PFSK-1 (cell line): ENCODE measurements at regions not wholly inside any gene's neighbourhood (a gene's known extent, or its start where the extent isn't known, plus 50 kb on each side); places are given as distances from the start of the nearest gene placed in this dataset.
A peak's percentile ranks its signal among the peaks of the same experiment; 100 is the strongest.

Experiments used
- FOXP2 ChIP-seq: optimal IDR thresholded peaks from 2 replicates; pipeline ENCODE3; 2011; ENCODE audit warnings: borderline replicate concordance, control low read depth, inconsistent platforms; ENCODE audit not compliant: insufficient read depth; ENCODE audit errors: extremely low read length, extremely low read depth
- POLR2AphosphoS5 ChIP-seq: IDR thresholded peaks from 2 replicates; pipeline ENCODE4 v1.6.1; 2012; ENCODE audit warnings: low read depth, mild to moderate bottlenecking, control low read depth, low read length, moderate library complexity
- SIN3A ChIP-seq: IDR thresholded peaks from 2 replicates; pipeline ENCODE4 v1.6.1; 2012; ENCODE audit warnings: mild to moderate bottlenecking, low read length, moderate library complexity, borderline replicate concordance; ENCODE audit not compliant: insufficient read depth
- TAF1 ChIP-seq: IDR thresholded peaks from 2 replicates; pipeline ENCODE4 v1.6.1; 2012; ENCODE audit warnings: low read length, control low read depth, borderline replicate concordance; ENCODE audit not compliant: insufficient read depth
- TF ChIP-seq, protein P1 (sequence below), 2 experiments: IDR thresholded peaks; 2 replicates each; pipeline versions ENCODE4 v1.6.1 to v1.8.0; 2011 to 2012; ENCODE audit warnings: low read depth in 2 of 2, low read length in 2 of 2, control low read depth in 1 of 2, inconsistent platforms in 1 of 2, mild to moderate bottlenecking in 1 of 2, moderate library complexity in 1 of 2; ENCODE audit not compliant: insufficient read depth in 1 of 2

DNA sequence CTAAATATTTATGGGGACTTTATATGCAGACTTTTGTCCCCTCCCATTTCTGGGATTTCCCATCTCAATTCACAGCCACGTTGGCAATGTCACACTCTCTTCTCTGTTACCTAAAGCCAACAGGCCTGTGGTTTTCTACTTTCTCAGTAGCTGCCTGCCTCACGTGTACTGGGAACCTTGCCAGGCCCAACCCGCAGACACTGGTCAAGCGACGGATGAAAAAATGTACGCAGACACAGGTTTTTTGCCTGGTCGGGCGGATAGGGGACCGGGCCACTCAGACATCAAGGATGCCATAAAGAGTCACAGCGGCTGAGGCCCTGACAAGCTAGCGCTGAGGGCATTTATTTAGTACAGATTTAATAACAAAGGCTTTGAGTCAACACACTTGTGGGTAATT lies 204.4 kb upstream of the DPP6 start:
- TF ChIP-seq TAF1 (no peak), POLR2AphosphoS5 (no peak), FOXP2 (no peak), SIN3A (no peak)
- TF ChIP-seq, protein P1, sequence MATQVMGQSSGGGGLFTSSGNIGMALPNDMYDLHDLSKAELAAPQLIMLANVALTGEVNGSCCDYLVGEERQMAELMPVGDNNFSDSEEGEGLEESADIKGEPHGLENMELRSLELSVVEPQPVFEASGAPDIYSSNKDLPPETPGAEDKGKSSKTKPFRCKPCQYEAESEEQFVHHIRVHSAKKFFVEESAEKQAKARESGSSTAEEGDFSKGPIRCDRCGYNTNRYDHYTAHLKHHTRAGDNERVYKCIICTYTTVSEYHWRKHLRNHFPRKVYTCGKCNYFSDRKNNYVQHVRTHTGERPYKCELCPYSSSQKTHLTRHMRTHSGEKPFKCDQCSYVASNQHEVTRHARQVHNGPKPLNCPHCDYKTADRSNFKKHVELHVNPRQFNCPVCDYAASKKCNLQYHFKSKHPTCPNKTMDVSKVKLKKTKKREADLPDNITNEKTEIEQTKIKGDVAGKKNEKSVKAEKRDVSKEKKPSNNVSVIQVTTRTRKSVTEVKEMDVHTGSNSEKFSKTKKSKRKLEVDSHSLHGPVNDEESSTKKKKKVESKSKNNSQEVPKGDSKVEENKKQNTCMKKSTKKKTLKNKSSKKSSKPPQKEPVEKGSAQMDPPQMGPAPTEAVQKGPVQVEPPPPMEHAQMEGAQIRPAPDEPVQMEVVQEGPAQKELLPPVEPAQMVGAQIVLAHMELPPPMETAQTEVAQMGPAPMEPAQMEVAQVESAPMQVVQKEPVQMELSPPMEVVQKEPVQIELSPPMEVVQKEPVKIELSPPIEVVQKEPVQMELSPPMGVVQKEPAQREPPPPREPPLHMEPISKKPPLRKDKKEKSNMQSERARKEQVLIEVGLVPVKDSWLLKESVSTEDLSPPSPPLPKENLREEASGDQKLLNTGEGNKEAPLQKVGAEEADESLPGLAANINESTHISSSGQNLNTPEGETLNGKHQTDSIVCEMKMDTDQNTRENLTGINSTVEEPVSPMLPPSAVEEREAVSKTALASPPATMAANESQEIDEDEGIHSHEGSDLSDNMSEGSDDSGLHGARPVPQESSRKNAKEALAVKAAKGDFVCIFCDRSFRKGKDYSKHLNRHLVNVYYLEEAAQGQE (IDR thresholded peaks at IDR 0.05; ENCODE audit: insufficient read depth in 1 of 2, low read depth in 2 of 2, low read length in 2 of 2), result no peak

DNA sequence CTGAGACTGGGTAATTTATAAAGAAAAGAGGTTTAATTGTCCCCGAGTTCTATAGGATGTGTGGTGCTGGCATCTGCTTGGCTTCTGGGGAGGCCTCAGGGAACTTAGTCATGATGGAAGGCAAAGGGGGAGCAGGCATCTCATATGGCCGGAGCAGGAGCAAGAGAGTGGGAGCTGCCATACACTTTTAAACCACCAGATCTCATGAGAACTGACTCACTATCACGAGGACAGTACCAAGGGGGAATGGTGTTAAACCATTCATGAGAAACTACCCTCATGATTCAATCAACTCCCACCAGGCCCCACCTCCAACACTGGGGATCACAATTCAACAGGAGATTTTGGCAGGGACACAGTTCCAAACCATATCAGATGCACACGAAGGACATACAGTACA lies 199.9 kb upstream of the DPP6 start:
- TF ChIP-seq SIN3A (no peak), TAF1 (no peak), POLR2AphosphoS5 (no peak), FOXP2 (no peak)
- TF ChIP-seq, protein P1 (IDR thresholded peaks at IDR 0.05; ENCODE audit: insufficient read depth in 1 of 2, low read depth in 2 of 2, low read length in 2 of 2), result no peak

DNA sequence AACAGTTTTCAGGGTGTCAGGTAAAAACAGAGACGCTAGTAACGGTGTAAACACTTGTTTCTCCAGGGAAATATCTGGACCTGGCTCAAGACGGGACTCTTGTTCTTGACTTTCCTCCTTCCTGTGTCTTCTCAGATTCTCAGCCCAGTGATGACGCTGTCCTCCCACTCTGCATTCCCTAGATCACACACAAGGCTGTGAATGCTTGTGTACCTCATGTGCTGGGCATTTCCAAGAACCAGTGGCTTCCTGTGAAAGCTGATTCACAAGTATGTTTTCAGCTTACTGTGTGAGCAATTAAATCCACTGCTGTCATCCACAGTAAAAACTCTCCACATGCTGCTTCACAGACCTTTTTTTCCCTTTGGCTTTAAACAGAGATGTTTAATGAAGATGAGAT lies 193.8 kb upstream of the DPP6 start:
- no peak for TF ChIP-seq POLR2AphosphoS5
- TF ChIP-seq, protein P1 (IDR thresholded peaks at IDR 0.05; ENCODE audit: insufficient read depth in 1 of 2, low read depth in 2 of 2, low read length in 2 of 2), result no peak
- no peak for TF ChIP-seq SIN3A
- TF ChIP-seq TAF1, result no peak
- no peak for TF ChIP-seq FOXP2

DNA sequence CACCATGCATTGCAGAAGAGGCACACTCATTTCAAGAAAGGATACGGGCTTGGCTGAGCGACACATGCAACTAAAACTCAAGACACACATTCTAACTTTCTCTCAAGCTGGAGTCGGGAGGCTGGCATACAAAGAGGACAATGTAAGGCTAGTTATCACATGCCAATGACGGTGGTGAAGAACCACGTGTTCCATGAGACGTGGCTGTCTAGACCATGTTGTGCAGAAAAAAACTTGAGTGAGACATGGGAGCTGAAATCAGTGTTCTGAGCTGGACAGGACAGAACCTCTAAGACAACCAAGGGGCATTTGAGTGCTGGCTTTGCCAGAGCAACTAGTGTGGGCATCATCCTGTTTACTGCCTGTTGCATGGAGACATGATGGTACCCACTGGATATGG lies 193.0 kb upstream of the DPP6 start:
- TF ChIP-seq POLR2AphosphoS5, result no peak
- TF ChIP-seq, protein P1 (IDR thresholded peaks at IDR 0.05; ENCODE audit: insufficient read depth in 1 of 2, low read depth in 2 of 2, low read length in 2 of 2), result no peak
- TF ChIP-seq TAF1, result no peak

DNA sequence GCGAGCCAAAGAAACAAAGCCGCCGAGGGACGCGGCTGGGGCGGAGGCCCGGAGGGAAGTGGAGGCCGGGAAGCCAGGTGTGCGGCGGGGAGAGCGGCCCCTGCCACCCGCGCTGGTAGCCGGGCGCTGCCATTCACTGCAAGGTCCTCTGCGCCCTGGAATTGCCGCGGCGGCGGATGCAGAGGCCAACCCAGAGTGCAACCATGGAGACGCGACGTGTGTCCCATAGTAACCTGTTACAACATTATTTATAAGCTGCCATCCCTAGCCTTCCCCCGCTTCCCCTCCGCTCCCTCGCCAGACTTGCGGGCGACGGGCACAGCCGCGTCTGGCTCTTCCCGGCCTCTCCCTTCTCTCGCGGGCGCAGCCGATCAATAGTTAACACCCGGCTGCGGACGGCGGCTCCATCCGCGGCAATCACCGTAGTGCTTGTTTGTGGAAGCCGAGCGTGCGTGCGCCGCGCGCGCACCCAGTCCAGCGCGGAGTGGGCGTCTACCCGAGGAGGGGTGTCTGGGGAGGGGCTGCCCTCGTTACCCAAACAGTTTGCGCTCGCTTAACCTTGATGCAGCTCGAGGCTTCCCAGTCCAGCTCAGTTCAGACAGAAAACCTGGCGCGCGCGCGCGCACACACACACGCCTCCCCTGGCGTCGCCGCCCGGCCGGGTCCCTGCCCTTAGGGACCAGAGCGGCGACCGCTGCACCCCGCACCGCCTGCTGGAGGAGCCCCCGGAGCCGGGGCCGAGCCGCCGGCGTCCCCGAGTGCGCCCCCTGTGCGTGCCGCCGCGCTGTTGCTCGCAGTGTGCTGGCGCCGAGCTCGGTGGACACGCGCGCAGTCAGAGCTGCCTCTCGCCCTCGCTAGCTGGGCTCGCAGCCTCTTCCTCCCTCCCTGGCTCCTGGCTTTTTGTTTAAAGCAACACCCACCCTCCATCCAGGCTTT lies 165.4 kb upstream of the DPP6 start:
- TF ChIP-seq POLR2AphosphoS5 (no peak), FOXP2 (peak; percentile 33)
